ENCODE measurements at regions not wholly inside any gene's neighbourhood (a gene's known extent, or its start where the extent isn't known, plus 50 kb on each side); places are given as distances from the start of the nearest gene placed in this dataset.
"Not testable (repeated sequence)": the region's sequence is repeated elsewhere in the genome, so short reads cannot be mapped to it uniquely, and the experiment has no call there.

DNA sequence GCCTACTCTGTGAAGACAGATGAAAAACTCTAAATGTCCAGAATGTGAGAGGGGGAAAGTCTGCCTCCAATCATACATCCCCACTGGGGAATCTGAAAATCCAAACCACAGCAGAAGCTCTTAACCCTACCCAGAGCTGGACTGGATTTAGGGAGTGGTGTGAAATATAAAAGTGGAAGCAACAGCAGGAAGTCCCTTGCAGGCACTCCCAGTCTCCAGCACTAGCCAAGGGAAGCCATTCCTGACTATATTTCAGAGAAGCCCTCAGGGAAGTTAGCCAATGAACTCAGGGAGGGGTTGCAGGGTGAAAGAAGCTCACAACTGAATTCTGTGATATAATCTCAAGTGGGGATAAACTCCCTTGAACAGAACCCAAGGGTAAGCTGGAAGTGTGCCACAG lies 51.5 kb downstream of the CRPPA start:
- DNase-seq = no peak

DNA sequence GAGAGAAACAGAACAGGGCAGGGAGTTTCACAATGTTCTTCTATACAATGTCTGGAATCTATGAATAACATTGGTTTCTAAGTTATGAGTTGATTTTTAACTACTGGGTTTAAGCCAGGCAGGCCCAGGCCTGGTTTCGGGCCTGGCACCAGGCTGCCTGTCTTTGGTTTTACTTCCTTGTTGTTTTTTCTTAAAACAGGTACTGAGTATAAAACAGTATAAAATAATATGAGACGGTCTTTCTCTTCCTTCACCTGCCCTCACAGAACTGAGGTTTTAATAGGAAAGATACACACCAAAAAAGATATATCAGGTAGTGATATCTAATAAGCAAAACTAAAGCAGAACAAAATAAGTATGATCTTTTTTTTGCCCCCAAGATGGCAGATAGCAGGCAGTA lies 52.0 kb downstream of the CRPPA start:
- DNase-seq = not testable (repeated sequence)

DNA sequence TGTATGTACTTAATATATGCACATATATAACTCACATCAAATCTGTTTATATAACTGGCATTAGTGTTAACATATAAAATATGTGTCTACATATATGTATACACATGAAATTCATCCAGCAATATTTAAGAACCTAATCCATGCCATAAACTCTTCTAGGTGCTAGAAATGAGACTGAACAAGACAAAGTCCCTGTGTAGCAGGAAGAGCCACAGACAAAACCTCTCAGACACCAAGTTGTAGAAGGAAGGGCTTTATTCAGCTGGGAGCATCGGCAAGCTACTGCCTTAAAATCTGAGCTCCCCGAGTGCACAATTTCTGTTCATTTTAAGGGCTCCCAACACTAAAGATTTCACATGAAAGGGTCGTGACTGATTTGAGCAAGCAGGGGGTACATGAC lies 52.5 kb downstream of the CRPPA start:
- no peak for DNase-seq

DNA sequence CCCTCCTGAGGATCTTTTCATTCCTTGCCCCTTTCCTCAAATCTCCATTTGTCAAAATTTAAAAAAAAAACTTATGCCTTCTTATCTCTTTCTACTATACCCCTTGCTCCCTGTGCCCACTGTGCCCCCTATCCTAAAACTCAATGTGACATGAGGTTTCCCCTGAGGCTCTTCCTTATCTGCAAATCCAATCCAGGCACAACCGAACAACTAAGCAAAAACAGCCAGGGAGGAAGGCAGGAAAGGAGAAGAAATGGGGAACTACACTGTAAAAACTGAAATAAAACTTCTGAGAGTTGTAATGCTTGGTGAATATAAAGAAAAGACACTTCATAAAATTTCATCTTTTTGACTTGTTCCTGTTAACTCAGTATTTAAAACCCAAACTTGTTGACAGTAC lies 54.2 kb downstream of the CRPPA start:
- DNase-seq = no peak

DNA sequence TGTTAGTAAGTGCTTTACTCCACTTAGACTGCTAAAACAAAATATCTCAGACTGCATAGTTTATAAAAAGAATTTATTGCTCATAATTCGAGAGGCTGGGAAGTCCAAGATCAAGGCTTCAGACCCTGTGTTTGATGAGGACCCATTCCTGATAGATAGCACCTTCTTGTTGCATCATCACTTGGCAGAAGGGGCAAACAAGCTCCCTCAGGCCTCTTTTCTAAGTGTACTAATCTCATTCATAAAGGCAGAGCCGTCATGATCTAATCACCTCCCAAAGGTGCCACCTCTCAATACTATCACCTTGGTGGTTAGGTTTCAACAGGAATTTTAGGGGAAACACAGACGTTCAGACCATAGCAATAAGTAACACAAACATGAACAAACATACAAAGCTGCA lies 55.4 kb downstream of the CRPPA start:
- DNase-seq = no peak

DNA sequence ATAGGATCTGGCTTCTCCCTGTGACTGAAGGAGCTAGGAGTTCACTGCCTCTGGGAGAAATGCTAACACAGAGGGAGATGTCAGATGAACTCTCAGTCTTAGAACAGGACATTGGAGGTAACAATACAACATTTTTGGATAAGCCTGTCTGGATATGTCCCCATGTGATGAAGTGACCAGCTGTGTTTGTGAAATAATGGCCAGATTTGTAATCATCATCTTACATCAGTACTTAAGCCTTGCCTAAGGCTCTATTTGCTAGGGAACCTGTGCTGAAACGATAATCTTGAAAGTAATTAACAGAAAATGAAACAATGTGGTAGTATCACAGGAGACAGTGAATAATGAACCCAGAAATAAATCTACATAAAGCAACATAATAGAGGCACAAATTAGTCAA lies 56.2 kb downstream of the CRPPA start:
- no peak for DNase-seq

DNA sequence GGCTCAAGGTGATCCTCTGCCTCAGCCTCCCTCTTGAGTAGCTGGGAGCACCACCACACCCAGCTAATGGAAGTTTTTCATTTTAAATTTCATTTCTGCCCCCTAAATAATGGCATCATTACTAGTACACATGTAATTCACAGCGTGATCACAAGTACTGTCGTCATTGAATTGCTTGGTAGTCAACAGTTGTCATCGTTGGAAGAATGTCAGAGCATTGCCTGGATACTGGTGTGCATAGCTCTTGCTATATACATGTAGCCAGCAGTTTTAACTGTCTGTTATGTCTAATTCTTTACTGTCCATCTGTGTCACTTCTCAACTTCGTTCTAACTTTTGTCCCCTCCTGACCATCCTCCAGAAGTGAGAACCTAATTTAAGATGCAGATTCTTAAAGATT lies 62.1 kb downstream of the CRPPA start:
- no peak for DNase-seq

DNA sequence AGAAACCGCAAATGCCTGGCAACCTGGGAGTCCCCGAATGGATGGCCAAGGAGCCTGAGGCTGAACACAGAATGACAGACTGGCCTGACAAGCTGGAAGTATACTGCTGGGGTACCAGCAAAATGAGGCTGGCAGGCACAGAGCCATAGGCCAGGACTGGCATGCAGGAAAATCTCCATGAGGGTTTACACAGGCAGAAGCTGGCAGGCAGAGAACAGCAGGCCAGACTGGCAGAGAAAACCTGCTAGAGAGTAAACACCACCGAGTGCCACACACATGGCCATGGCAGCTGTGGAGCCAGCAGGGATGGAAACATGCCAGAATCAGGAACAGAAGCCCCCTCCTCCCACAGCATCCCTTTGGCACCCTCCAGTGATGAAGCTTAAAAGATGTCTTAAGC lies 63.4 kb downstream of the CRPPA start:
- no peak for DNase-seq

DNA sequence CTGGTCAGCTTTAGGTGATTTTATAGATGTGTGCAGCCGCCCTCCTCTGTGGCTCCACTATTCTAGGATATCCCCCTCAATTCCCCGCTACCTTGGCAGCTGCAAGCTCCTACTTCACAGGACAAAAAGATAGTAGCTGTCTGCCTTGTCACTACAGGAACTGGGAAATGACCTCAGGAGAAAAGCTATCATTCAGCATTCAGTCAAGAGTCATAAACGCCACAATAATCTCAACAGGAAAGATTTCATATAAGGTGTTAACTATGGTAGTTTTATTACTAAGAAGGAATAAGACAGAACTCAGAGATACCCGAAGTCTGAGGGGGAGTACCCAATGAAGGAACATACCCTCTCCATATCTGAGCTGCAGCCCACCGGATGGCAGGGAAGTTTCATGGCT lies 63.9 kb downstream of the CRPPA start:
- no peak for DNase-seq

DNA sequence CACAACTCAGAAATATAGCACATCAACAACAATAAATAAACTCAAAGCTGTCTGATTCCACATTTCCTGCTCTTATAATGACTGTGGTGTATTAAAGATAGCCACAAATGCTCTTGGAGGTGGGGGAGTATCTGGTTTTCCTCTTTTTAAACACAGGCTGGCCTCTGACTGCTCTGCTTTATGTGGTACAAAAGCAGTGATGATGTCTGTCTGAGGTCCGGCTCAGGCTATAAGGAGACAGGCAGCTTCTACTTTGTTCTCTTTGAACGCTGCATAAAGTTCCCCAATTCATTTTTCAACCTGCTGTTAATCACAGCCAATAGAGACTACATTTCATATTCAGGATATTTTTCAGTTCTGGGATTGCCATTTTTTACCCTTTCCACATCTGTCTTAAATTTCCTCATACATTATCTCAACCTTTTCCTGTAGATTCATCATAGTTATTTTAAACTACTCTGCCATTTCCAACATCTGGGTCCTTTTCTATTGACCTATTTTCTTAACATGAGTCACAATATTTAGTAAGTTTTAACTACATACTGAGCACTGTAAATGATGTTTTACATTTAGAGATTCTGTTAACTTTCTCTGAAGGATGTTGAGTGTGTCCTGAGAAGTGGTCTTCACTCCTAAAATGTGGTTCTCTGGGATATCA lies 64.9 kb downstream of the CRPPA start:
- DNase-seq = no peak

DNA sequence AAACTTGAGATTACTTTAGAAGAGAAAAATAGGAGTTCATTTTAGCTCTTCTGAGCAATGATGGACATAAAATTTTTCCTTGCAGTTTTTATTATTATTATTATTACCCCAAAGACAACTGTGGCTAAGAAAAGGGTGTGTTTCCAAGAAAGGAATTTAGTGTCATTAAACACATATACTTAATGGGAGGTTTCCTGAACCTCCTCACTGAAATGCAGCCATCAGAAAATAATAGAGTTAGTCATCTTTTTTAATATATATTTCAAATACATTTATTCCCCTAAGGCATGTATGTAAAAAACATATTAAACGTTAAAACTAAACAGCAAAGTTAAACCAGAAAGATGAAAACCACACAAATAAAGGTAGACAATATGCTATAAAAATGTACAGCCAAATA lies 66.8 kb downstream of the CRPPA start:
- DNase-seq = no peak

DNA sequence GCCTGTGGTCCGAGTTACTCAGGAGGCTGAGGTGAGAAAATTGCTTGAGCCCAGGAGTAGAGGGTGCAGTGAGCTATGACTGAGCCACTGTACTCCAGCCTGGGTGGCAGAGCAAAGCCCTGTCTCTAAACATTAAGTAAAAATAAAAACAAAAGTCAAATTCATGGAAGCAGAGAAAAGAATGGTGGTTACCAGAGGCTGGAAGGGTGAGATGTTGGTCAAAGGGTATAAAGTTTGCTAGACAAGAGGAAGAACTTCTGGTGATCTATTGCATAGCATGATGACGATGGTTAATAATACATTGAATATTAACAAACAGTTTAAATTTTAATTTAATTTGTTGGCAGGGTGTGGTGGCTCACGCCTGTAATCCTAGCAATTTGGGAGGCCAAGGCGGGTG lies 68.1 kb downstream of the CRPPA start:
- no peak for DNase-seq

DNA sequence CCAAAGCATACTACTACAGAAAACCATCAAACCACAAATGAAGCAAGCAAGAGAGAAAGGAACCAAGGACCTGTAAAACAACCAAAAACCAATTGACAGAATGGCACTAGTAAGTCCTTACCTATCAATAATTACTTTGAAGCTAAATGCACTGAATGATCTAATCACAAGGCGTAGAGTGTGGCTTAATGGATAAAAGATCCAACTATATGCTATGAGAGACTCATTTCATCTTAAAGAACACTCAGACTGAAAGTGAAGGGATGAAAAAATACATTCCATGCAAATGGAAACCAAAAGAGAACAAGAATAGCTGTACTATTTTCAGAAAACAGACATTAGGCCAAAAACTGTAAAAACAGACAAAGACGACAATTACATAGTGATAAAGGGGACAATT lies 70.7 kb downstream of the CRPPA start:
- no peak for DNase-seq

DNA sequence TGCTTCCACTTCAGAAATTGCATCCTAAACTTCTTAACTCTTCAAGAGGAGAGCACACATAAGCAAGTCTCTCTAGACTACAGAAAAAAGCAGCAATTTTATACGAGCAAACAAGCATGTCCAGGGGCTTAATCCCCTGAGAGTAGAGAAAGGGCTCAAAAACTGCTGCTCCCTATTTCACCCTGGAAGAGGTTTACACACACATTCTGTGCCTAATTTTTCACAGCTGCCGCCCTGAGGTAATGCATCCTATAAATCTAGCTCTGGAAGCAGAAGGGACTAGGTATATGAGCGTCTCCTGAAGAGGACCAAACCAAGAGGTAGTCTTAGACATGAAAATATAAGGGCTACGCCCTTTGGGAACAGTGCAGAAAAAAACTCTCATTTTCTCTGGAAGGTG lies 73.1 kb downstream of the CRPPA start:
- no peak for DNase-seq

DNA sequence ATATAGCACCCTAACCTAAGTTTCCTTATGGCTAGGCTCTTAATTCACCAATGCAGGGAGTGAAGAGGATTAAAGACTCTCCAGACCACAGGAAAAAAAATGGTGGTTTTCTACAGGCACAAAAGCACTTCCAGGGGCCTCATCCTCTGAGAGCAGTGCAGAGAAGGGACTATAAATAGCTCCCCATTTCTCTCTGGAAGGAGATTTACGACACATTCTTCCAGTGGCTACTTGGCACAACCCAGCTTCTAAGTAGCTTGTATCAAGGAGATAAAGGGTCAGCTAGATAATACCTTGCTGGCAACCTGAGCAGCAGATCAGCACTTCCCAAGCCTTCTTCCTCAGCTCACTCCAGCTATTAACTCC lies 73.5 kb downstream of the CRPPA start:
- no peak for DNase-seq

DNA sequence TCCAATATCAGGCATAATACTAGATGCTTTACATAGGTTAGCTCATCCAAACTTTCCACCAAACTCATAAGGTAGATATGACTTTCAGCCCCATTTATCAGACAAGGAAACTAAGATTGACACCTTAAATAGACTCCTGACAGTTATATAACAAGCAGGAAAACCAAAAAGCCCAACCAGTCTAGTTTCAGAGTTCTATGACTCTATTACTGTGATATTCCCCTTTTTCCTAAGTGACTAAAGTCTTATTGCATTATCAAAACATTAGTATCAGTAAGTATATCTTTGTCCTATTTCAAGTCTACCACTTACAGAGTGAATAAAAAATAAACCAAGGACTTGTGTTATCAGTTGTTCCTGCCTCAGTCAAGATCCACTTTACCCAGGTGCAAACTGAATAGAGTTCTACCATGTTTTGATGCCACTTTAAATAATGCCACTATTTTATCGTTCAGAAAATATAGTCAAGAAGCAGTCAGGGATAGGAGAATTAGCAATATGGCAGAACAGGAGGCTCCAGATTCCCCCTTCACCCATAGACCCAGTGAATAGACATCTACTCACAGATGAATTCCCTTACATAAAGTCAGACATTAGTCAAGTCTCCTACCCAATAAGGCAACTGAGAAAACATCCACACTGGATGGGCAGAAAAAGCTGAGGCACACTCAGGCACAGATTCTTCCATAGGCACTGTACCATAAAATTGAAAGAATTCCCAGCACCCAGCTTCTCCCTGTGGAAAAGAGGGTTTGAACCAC lies 74.1 kb downstream of the CRPPA start:
- no peak for DNase-seq

DNA sequence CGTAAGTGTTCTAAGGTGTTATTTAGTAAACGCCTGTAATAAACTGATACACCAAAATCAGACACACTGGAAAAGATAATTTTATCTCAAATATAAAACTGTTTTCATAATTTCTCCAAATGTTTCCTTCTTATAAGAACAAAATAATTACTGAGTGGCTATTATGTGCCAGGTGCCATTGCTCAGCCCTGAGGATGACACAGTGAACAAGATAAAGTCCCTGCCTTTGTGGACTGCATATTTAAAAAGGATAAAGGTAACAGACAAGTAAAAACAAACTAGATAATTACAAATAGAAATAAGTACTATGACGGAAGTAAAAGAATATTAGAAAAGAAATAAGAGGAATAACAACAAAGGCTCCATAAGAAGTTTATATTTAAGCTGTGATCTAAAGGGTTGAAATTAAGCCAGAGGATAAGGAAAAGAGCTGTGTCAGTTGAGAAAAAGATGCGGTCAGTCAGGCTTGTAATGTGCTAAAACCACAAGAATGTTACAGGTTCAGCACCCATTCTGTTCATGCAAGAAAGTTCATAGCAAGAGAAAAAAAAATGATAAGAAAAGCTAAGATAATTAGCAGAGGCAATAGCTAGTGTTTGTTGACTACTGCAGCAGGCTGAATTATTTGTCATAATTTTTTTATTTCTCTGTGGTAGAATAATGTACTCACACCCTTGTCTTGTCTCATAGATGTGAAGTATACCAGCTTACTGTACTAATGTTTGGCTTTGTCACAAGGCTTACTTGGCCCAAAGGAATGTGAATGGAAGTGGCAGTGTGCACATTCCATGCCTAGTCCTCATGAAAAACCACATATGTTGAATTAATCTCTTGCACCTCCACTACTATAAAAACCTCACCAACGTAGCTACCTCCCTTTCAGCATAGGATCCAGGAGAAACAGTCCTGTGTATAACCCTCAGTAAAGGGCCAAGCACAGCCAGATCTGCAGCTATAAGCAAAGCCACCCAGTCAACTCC lies 75.1 kb downstream of the CRPPA start:
- no peak for DNase-seq

DNA sequence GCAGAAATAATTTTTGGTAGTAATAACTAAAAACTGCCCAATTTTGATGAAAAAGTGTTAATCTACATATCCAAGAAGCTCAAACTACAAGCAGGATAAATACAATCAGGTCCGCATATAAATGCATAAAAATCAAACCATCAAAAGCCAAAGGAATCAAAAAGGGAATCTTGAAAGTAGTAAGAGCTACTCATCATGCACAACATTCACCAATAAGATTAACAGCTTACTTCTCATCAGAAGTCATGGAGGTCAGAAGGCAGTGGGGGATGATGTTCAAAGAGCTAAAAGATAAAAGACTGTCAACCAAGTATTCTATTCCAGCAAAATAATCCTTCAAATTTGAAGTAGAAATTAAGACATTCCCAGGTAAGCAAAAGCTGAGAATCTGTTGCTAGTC lies 76.4 kb downstream of the CRPPA start:
- no peak for DNase-seq

DNA sequence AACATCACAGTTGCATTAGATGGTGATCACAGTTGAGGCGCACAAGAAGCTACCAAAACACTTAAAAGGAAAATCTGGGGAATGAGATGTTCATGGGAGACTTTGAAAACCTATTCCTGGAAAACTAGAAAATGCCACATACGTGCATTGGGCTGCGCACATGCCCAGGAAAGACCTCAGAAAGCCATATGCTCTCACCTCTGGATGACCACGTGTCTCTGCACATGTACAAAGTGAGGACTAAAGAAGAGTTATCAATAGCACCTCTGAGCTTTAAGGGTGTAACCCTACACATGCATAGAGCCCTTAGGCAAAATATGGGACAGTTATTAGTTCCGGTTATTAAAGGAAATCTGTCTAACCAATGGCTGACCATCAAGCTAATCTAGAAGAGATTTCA lies 77.7 kb downstream of the CRPPA start:
- no peak for DNase-seq

DNA sequence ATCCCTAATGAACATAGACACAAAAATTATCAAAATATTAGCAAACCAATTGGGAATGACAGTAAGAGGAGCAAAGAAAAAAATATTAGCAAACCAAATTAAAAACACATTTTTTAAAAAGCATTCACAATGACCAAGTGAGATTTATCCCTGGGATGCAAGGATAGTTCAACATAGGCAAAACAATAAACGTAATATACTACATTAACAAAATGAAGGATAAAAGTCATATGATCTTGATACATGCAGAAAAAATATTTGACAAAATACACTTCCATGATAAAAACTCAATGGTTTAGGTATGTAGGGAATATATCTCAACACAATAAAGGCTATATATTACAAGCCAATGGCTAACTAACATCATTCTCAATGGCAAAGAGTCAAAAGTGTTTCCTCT lies 83.3 kb downstream of the CRPPA start:
- no peak for DNase-seq

DNA sequence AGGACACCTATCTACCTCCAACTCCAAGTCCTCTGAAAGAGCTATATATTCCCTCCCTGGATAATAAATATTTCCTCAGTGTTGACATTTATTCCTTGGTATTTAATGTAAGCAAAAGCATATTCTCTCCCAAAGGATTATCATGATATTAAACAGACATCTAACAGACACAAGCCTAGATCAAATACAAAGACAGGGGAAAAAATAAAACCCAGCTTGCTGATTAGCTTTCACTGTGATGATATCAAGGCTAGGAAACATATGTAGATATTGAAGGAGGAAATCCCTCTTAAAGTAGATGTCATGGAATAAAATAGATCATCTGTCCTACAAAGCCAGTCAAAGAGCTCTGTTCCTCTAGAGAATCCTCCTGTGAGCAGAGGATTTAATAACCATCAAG lies 95.2 kb downstream of the CRPPA start:
- DNase-seq = no peak

DNA sequence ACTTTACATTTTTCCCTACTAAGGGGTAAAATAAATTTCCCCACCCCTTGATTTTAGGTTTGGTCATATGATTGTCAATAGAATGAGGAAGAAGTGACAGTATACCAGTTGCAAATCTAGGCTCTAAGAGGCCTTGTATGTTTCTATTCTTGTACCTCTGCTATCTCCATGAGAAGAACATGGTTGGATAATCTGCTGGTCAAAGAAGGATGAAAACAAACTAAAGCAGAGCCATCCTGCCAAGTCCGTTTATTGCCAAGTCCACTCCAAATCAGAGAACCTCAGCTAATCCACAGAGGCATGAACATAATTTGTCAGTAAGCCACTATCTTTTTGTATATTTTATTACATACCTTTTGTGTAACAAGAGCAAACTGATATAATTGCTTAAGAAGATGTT lies 98.0 kb downstream of the CRPPA start:
- DNase-seq = no peak

DNA sequence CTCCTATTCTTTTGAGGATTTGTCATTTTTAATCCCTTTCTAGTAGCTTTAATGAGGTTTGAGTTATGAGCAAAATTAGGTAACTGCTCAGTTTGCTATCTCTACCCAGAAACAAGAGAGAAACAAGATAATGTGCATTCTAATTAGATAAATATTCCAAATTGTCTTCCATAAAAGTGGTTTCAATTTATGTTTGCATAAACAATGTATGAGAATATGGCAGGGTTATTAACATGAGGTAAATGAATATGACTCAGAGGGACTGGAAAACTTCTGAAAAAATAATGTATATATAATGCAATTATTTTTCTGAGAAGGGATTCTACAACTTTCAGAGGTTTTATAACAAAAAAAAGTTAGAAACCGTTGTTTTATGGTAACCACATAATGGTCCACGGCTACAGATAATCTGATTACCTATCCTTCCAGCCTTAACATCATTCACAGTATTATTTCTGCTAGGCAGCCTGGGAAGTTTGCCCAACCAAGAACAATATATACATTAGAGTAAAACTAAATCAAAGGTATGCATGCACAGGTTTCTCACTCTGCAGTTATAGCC lies 101.2 kb downstream of the CRPPA start:
- no peak for DNase-seq

Data from stimulated activated naive CD4-positive, alpha-beta T cell treated with Interleukin-2 at 50 U/mL for 16 hours (primary cell).